ENCODE measurements at regions not wholly inside any gene's neighbourhood (a gene's known extent, or its start where the extent isn't known, plus 50 kb on each side); places are given as distances from the start of the nearest gene placed in this dataset.
"Not testable (repeated sequence)": the region's sequence is repeated elsewhere in the genome, so short reads cannot be mapped to it uniquely, and the experiment has no call there.

GRCh38 chr15:24259106-24259505, 416.5 kb upstream of the NPAP1 start:
- intact Hi-C loops (cut with DNase I); ATAC-seq (ENCODE audit: poor library complexity); DNase-seq: not testable (repeated sequence)

GRCh38 chr15:24260407-24260806, 415.2 kb upstream of the NPAP1 start:
- ATAC-seq (ENCODE audit: poor library complexity); intact Hi-C loops (cut with DNase I); DNase-seq: not testable (repeated sequence)

- intact Hi-C loops (cut with DNase I); DNase-seq; ATAC-seq (ENCODE audit: poor library complexity): not testable (repeated sequence)
Measured at GRCh38 chr15:24260854-24261253, 414.7 kb upstream of the NPAP1 start.

GRCh38 chr15:24268536-24269165, 406.9 kb upstream of the NPAP1 start:
- ATAC-seq (ENCODE audit: poor library complexity); DNase-seq; intact Hi-C loops (cut with DNase I): not testable (repeated sequence)

- intact Hi-C loops (cut with DNase I): no loop called here
- DNase-seq (no peak), ATAC-seq (ENCODE audit: poor library complexity) (peak; percentile 46)
Measured at GRCh38 chr15:24269166-24269571, 406.4 kb upstream of the NPAP1 start.

GRCh38 chr15:24269923-24270322, 405.7 kb upstream of the NPAP1 start:
- DNase-seq: no peak
- intact Hi-C loops (cut with DNase I): no loop called here
- no peak for ATAC-seq (ENCODE audit: poor library complexity)

GRCh38 chr15:24271496-24272244, 403.9 kb upstream of the NPAP1 start:
- ATAC-seq (ENCODE audit: poor library complexity); DNase-seq; intact Hi-C loops (cut with DNase I): not testable (repeated sequence)

DNA sequence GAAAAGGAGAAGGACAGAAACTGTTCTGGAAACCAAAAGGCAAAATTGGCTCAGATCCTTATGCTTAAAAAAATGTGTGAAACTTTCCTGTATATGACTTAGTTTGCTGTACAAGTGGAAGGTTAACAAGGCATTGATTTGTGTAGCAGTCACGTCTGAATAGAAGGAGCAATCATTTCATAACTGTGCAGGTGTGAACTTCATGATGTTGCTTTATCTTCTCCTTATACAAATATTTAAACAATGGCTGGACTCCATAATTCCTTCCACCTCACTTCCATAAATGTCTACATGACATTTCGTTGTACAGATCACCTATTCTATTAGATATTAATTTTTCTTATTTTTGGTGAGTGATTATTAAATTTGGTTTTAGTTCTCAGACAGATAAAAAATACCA, 382.7 kb upstream of the NPAP1 start:
- intact Hi-C loops (cut with DNase I): no loop called here
- ATAC-seq (ENCODE audit: poor library complexity) (no peak), DNase-seq (no peak)

GRCh38 chr15:24300804-24301368, 374.7 kb upstream of the NPAP1 start:
- ATAC-seq (ENCODE audit: poor library complexity); intact Hi-C loops (cut with DNase I); DNase-seq: not testable (repeated sequence)

DNA sequence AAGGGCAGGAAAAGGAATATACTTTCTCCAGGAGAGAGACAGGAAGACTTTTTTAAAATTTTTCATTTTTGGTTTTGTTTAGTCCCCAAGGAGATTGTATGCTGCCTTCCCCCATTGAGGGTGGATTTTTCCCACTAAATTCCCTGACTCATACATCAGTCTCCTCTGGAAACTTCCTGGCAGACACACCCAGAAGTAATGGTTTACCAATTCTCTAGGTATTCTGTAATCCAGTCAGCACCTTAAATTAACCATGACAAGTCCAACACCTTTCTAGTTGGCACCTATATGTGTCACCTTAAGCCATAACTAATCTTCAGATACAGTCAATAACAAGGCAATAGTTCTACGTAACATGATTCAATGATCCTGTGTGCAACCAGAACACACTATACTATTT, 373.6 kb upstream of the NPAP1 start:
- intact Hi-C loops (cut with DNase I); DNase-seq; ATAC-seq (ENCODE audit: poor library complexity): not testable (repeated sequence)

- DNase-seq; intact Hi-C loops (cut with DNase I): not testable (repeated sequence)
Measured at GRCh38 chr15:24304747-24305146, 370.8 kb upstream of the NPAP1 start.

DNA sequence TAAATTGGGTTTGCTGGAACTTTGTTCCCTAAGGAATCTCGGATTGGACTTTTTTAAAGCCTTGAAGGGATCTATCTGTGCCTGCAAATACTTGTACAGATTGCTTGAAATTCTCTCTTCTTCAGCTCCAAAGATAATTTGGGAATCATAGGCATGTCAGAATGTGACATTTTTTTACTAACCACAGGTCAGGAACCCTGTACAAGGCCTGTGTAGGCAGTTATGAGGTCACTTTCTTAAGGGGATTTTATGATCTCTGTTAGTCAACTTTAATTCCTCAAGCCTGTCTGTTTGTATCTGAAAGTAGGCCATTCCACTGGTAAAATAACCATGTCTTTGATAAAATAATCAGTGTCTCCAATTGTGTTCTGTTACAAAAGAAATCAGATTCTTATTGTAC, 369.9 kb upstream of the NPAP1 start:
- DNase-seq; intact Hi-C loops (cut with DNase I); ATAC-seq (ENCODE audit: poor library complexity): not testable (repeated sequence)

More at GRCh38 chr15:24304747-24305146, 370.8 kb upstream of the NPAP1 start:
- not testable (repeated sequence) for ATAC-seq (ENCODE audit: poor library complexity)

DNA sequence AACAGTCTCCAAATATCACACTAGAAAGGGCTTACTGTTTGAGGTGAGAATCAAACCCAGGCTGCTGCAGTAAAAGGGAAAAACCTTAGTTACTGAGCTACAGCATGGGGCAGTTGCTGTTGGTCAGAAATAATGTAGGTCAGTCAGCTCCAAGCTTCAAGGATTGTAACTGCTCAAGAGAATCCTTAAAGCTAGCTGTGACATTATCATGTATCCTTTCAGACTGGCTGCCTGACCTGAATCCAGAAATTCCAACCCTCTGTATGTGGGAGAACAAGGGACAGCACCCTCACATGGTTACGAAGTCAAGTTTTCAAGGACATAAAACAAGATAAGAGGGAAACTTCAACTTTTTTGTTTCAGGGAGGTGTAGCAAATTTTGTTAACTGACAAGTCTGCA, 365.9 kb upstream of the NPAP1 start:
- DNase-seq; ATAC-seq (ENCODE audit: poor library complexity); intact Hi-C loops (cut with DNase I): not testable (repeated sequence)

DNA sequence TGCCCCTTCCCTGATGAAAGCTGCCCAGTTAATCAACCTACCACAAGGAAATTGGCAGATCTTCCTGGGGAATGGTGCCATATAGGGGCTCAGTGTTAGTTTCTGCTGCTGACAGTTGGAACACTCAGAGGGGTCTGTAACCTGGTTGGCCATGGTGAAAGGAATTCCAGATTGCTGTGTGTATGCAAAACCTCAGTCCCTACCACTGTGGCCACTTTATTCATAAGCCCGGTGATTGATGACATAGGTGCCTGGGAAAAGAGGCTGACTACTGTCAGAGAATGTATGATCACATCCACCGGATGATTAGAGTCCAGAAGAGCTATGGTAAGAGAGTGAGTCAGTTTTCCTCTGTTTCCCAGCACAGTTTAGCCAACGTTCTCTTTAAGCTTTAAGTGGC, 363.9 kb upstream of the NPAP1 start:
- not testable (repeated sequence) for ATAC-seq (ENCODE audit: poor library complexity); DNase-seq

DNA sequence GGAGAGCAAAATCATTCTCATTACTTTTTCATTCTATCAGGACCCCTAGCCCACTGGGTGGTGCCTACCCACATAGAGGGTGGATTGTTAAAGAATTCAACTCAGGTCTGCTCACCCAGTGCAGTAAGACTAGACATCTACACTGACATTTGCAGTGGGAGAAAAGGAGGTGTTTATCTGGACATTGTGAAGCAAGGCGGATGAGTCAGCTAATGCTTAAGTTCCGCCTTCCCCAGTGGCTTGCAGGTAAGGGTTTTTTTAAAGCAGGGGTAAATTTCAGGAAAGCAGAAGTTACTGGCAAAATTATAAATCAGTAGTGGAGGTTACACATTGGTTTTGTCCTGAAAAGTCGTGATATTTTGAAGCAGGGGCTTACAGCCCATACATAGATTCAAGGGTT, 359.2 kb upstream of the NPAP1 start:
- ATAC-seq (ENCODE audit: poor library complexity); intact Hi-C loops (cut with DNase I); DNase-seq: not testable (repeated sequence)

More for the DNA sequence above, 363.9 kb upstream of the NPAP1 start:
- intact Hi-C loops (cut with DNase I): not testable (repeated sequence)

GRCh38 chr15:24318981-24319380, 356.6 kb upstream of the NPAP1 start:
- intact Hi-C loops (cut with DNase I): no loop called here
- no peak for DNase-seq
- no peak for ATAC-seq (ENCODE audit: poor library complexity)

DNA sequence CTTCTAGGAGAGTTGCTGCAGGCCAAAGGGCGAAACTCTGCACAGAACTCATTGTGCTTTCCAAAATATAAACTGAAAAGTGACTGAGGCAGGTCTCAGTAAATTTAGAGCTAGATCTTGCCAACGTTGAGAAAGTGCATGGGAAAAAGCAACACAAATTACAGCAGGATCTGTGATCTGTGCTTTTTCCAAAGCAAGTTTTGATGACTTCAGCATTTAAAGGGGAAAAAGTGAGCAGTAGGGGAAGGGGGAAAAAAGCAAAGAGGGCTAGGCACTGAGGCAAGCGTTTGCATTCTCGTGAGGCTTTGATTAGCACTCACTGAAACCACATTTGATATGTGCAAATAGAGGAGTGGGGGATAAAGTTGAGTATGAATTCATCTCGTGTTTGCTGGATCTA, 351.5 kb upstream of the NPAP1 start:
- DNase-seq; intact Hi-C loops (cut with DNase I); ATAC-seq (ENCODE audit: poor library complexity): not testable (repeated sequence)

GRCh38 chr15:24326513-24326912, 349.1 kb upstream of the NPAP1 start:
- ATAC-seq (ENCODE audit: poor library complexity); DNase-seq; intact Hi-C loops (cut with DNase I): not testable (repeated sequence)

- ATAC-seq (ENCODE audit: poor library complexity); intact Hi-C loops (cut with DNase I); DNase-seq: not testable (repeated sequence)
Measured at GRCh38 chr15:24331964-24332363, 343.6 kb upstream of the NPAP1 start.

Measured in Right ventricle myocardium superior (tissue), 1 donor.